Sigmoid colon (tissue), 4 donors: ENCODE measurements at regions not wholly inside any gene's neighbourhood (a gene's known extent, or its start where the extent isn't known, plus 50 kb on each side); places are given as distances from the start of the nearest gene placed in this dataset.

ENCODE experiments used
- CTCF ChIP-seq, 4 experiments: fragments of 450-650 bp in 3 of 4; fragments of 200-600 bp in 1 of 4; IDR thresholded peaks; one replicate each; pipeline ENCODE4 v1.5.1; 2016 to 2019; ENCODE audit warnings: antibody characterized with exemption in 4 of 4, mild to moderate bottlenecking in 3 of 4, moderate library complexity in 2 of 4
- EP300 ChIP-seq, 4 donors: sonication (generic); formaldehyde crosslinking; IDR thresholded peaks; one replicate each; pipeline ENCODE4 v1.6.1; 2017; ENCODE audit warnings: antibody characterized with exemption in 4 of 4
- POLR2A ChIP-seq, 2 donors: fragments of 450-650 bp; IDR thresholded peaks; one replicate each; pipeline ENCODE4 v1.6.1; 2016; ENCODE audit warnings: antibody characterized with exemption in 2 of 2, mild to moderate bottlenecking in 2 of 2, moderate library complexity in 2 of 2

GRCh38 chr14:101018561-101019290 lies 115.2 kb upstream of the RTL1 start:
- TF ChIP-seq CTCF (IDR thresholded peaks at IDR 0.05) (no peak), POLR2A (IDR thresholded peaks at IDR 0.05) (no peak), EP300 (IDR thresholded peaks at IDR 0.05) (no peak)
